ENCODE measurements at regions not wholly inside any gene's neighbourhood (a gene's known extent, or its start where the extent isn't known, plus 50 kb on each side); places are given as distances from the start of the nearest gene placed in this dataset.

DNA sequence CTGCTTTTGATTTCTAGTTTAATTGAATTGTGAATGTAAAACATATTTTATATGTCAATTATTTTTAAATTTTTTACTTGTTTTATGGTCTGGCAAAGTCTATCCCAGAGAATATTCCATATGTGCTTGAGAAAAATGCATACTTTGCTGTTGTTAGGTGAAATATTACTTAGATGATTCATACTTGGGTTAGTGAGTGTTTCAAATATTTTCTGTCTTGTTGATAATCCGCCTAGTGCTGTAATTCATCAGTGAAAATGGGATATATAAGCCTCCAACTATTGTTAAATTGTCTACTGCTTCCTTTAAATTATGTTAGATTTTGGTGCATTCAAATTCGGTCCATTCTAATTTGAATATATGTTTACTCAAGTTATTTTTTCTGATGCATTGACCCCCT lies 395.5 kb downstream of the LRFN5 start:
- TF ChIP-seq, protein P1, sequence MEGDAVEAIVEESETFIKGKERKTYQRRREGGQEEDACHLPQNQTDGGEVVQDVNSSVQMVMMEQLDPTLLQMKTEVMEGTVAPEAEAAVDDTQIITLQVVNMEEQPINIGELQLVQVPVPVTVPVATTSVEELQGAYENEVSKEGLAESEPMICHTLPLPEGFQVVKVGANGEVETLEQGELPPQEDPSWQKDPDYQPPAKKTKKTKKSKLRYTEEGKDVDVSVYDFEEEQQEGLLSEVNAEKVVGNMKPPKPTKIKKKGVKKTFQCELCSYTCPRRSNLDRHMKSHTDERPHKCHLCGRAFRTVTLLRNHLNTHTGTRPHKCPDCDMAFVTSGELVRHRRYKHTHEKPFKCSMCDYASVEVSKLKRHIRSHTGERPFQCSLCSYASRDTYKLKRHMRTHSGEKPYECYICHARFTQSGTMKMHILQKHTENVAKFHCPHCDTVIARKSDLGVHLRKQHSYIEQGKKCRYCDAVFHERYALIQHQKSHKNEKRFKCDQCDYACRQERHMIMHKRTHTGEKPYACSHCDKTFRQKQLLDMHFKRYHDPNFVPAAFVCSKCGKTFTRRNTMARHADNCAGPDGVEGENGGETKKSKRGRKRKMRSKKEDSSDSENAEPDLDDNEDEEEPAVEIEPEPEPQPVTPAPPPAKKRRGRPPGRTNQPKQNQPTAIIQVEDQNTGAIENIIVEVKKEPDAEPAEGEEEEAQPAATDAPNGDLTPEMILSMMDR (IDR thresholded peaks at IDR 0.05; ENCODE audit: insufficient read depth, low read length, poor library complexity, severe bottlenecking) = no peak
- DNase-seq (ENCODE audit: extremely low read depth, insufficient read length) = no peak
- no peaks in the 10 kb centered on the region for H3K36me3 ChIP-seq (ENCODE audit: control insufficient read depth, insufficient read depth, low read length)
- no peaks in the 10 kb centered on the region for H3K27me3 ChIP-seq (replicated peaks; ENCODE audit: control insufficient read depth, insufficient read depth, low read length)
- H3K4me3 ChIP-seq (replicated peaks; ENCODE audit: low read depth, low read length) = no peak overlapping the region

DNA sequence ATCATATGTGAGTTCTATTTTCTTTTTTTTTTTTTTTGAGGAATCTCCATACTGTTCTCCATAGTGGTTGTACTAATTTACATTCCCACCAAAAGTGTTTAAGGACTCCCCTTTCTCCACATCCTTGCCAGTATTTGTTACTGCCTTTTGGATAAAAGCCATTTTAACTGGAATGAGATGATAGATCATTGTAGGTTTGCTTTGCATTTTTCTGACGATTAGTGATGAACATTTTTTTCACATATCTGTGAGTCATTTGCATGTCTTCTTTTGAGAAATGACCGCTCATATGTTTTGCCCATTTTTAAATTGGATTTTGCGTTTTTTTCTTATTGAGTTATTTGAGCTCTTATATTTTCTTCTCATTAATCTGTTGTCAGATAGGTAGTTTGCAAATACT lies 394.8 kb downstream of the LRFN5 start:
- DNase-seq (ENCODE audit: extremely low read depth, insufficient read length) = no peak
- no peaks in the 10 kb centered on the region for H3K27me3 ChIP-seq (replicated peaks; ENCODE audit: control insufficient read depth, insufficient read depth, low read length)
- no peaks in the 10 kb centered on the region for H3K36me3 ChIP-seq (ENCODE audit: control insufficient read depth, insufficient read depth, low read length)
- TF ChIP-seq, protein P1 (IDR thresholded peaks at IDR 0.05; ENCODE audit: insufficient read depth, low read length, poor library complexity, severe bottlenecking) = no peak
- no peak overlapping the region for H3K4me3 ChIP-seq (replicated peaks; ENCODE audit: low read depth, low read length)

DNA sequence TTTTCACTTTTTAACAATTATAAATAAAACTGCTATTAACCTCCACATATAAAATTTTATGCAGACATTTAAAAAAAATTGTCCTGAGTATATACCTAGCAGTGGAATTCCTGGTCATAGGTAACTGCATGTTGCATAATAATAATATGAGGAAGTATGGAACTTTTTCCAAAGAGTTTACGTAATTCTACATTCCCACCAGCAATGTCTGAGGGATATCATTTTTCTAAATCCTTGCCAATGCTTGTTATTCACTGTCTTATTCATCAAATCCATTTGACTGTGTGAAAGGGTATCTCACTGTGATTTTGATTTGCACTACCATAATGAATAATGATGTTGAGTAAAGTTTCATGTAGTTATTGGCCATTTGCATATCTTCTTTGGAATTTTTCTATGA lies 393.8 kb downstream of the LRFN5 start:
- Histone ChIP-seq H3K36me3 (ENCODE audit: control insufficient read depth, insufficient read depth, low read length) (no peaks in the 10 kb centered on the region), H3K27me3 (replicated peaks; ENCODE audit: control insufficient read depth, insufficient read depth, low read length) (no peaks in the 10 kb centered on the region), H3K4me3 (replicated peaks; ENCODE audit: low read depth, low read length) (no peak overlapping the region)
- TF ChIP-seq, protein P1 (IDR thresholded peaks at IDR 0.05; ENCODE audit: insufficient read depth, low read length, poor library complexity, severe bottlenecking) = no peak
- no peak for DNase-seq (ENCODE audit: extremely low read depth, insufficient read length)

DNA sequence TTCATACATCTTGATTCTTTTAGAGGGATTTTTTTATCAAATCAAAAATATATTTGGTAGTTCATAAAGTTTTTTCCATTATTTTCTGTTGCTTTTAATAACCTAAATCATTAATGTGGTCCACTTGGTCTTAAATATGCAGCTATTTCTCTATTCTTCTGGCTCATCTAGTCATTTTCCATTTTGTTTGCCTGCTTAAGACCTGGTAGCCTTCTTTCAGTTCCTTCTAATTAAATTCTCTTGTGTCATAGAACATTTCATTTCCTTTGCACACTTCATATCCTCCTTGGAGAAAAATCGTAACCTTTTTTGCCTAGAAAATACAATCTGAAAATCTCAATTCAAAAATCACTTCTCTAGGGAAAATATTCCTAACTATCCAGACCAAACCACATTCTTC lies 387.0 kb downstream of the LRFN5 start:
- no peak for DNase-seq (ENCODE audit: extremely low read depth, insufficient read length)
- TF ChIP-seq, protein P1 (IDR thresholded peaks at IDR 0.05; ENCODE audit: insufficient read depth, low read length, poor library complexity, severe bottlenecking) = no peak
- Histone ChIP-seq H3K27me3 (replicated peaks; ENCODE audit: control insufficient read depth, insufficient read depth, low read length) (no peaks in the 10 kb centered on the region), H3K4me3 (replicated peaks; ENCODE audit: low read depth, low read length) (no peak overlapping the region), H3K36me3 (ENCODE audit: control insufficient read depth, insufficient read depth, low read length) (no peaks in the 10 kb centered on the region)

DNA sequence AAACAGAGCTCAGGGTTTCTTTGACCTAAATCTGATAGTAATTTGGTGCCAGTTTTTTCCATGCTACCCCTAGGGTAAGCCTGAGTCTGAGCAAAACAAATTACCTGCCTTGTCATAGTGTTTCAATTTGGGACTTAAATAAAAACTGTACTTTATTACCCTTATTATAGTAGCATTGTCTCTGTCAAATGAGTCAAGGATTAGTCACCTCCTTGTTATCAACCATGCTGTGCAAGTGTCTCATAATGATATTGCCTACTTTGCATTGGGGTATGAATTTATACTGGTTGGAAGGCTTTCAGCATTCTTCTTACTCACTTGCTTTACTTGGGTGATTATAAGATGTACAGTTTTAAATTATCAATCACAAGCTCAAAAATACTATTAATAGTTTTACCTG lies 380.0 kb downstream of the LRFN5 start:
- no peaks in the 10 kb centered on the region for H3K27me3 ChIP-seq (replicated peaks; ENCODE audit: control insufficient read depth, insufficient read depth, low read length)
- DNase-seq (ENCODE audit: extremely low read depth, insufficient read length) = no peak
- no peak overlapping the region for H3K4me3 ChIP-seq (replicated peaks; ENCODE audit: low read depth, low read length)
- no peaks in the 10 kb centered on the region for H3K36me3 ChIP-seq (ENCODE audit: control insufficient read depth, insufficient read depth, low read length)
- TF ChIP-seq, protein P1 (IDR thresholded peaks at IDR 0.05; ENCODE audit: insufficient read depth, low read length, poor library complexity, severe bottlenecking) = no peak

DNA sequence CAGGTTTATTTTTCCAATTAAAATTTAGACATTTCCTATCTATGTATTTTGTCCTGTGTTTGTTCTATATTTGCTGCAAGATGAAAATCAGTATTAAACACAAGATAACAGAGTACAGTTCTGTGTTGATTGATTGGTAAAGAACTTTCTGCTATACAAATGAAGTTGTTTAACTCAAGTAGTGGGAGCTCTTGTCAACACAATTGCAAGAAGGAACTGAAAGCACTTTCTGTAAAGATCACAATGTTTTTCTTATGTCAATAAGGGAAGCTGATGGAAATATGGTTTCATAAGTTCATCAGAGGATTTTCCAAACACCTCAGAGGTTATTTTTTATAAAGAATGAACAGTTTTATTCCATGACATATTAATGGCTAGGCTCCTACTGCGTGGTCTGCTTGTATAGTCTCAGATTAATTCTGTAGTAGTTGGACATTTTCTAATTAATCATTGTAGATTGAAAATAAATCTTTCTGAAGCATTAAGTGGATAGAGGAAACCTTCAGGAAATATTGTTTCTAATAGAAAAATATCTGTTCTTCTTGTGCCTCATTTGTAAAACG lies 379.5 kb downstream of the LRFN5 start:
- H3K27me3 ChIP-seq (replicated peaks; ENCODE audit: control insufficient read depth, insufficient read depth, low read length) = no peaks in the 10 kb centered on the region
- no peaks in the 10 kb centered on the region for H3K36me3 ChIP-seq (ENCODE audit: control insufficient read depth, insufficient read depth, low read length)
- DNase-seq (ENCODE audit: extremely low read depth, insufficient read length) = no peak
- no peak overlapping the region for H3K4me3 ChIP-seq (replicated peaks; ENCODE audit: low read depth, low read length)
- TF ChIP-seq, protein P1 (IDR thresholded peaks at IDR 0.05; ENCODE audit: insufficient read depth, low read length, poor library complexity, severe bottlenecking) = no peak

Measured in GM06990 (cell line).